Caco-2 (cell line): ENCODE measurements at regions not wholly inside any gene's neighbourhood (a gene's known extent, or its start where the extent isn't known, plus 50 kb on each side); places are given as distances from the start of the nearest gene placed in this dataset.

ENCODE experiments used
- BruUV-seq: library from RNA; stranded (reverse); fragments of 400-500 nt; replicated peaks from 2 replicates; lab custom pipeline; 2021; lab: Mats Ljungman, UMichigan
- CTCF ChIA-PET: fragments of 300-600 bp; sonication (Branson Sonifier 250); formaldehyde crosslinking; loops from one replicate; lab custom pipeline; 2022; ENCODE audit warnings: antibody characterized with exemption; lab: Charles Lee
- POLR2A ChIA-PET: fragments of 300-600 bp; sonication (Branson Sonifier 250); formaldehyde crosslinking; loops from one replicate; lab custom pipeline; 2022; ENCODE audit warnings: antibody characterized with exemption; lab: Charles Lee
- DNase-seq, 2 experiments: peaks; one replicate each; pipeline versions ENCODE4 v3.0.0 to v3.0.0-alpha.2; 2020 to 2022
- H3K27me3 ChIP-seq: replicated peaks from 2 replicates; pipeline ENCODE4 v1.6.0; 2011; ENCODE audit warnings: low read length; ENCODE audit not compliant: control insufficient read depth, insufficient read depth
- H3K36me3 ChIP-seq: 2 replicates; pipeline ENCODE4 v1.5.1; 2011; ENCODE audit warnings: low read length; ENCODE audit not compliant: control insufficient read depth, insufficient read depth
- H3K4me1 ChIP-seq: fragments of 250-450 bp; sonication (Bioruptor Pico); 2 replicates; pipeline ENCODE4 v1.5.1; 2020; ENCODE audit warnings: mild to moderate bottlenecking
- H3K4me3 ChIP-seq: 2 replicates; pipeline ENCODE4 v1.5.1; 2011; ENCODE audit warnings: low read depth, mild to moderate bottlenecking, control low read depth, low read length
- H3K9me3 ChIP-seq: fragments of 250-450 bp; sonication (Bioruptor Pico); 2 replicates; pipeline ENCODE4 v1.5.1; 2020; ENCODE audit warnings: mild to moderate bottlenecking, moderate library complexity
- H3K27ac Mint-ChIP-seq: one replicate; pipeline ENCODE4 v1.8.0; 2022; ENCODE audit warnings: mixed read lengths; ENCODE audit not compliant: unreplicated experiment
- H3K27me3 Mint-ChIP-seq: one replicate; pipeline ENCODE4 v1.8.0; 2022; ENCODE audit warnings: mixed read lengths; ENCODE audit not compliant: insufficient read depth, unreplicated experiment
- H3K36me3 Mint-ChIP-seq: one replicate; pipeline ENCODE4 v1.8.0; 2022; ENCODE audit warnings: mild to moderate bottlenecking, mixed read lengths; ENCODE audit not compliant: insufficient read depth, unreplicated experiment
- H3K4me1 Mint-ChIP-seq: one replicate; pipeline ENCODE4 v1.8.0; 2022; ENCODE audit warnings: low read depth, mixed read lengths; ENCODE audit not compliant: unreplicated experiment
- H3K4me3 Mint-ChIP-seq: one replicate; pipeline ENCODE4 v1.8.0; 2022; ENCODE audit warnings: mild to moderate bottlenecking, moderate library complexity, mixed read lengths; ENCODE audit not compliant: unreplicated experiment
- H3K9me3 Mint-ChIP-seq: one replicate; pipeline ENCODE4 v1.8.0; 2022; ENCODE audit warnings: mixed read lengths; ENCODE audit not compliant: unreplicated experiment
- CTCF ChIP-seq, 2 experiments: fragments of 200-600 bp in 1 of 2; IDR thresholded peaks; 1 replicate in 1 of 2; 2 replicates in 1 of 2; pipeline versions ENCODE4 v1.5.1 to v1.8.0; 2011 to 2022; ENCODE audit warnings: antibody characterized with exemption in 1 of 2, control low read depth in 1 of 2, inconsistent platforms in 1 of 2, low read depth in 1 of 2, low read length in 1 of 2, mild to moderate bottlenecking in 1 of 2, moderate library complexity in 1 of 2; ENCODE audit not compliant: insufficient read depth in 1 of 2, severe bottlenecking in 1 of 2, unreplicated experiment in 1 of 2
- intact Hi-C: fragments of 100-400 bp; cut with micrococcal nuclease; formaldehyde crosslinking; loops from one replicate; pipeline ENCODE4 v1.10.0; 2022; ENCODE audit not compliant: unreplicated experiment

GRCh38 chr5:68766952-68767464 is 326.8 kb upstream of the SLC30A5 start:
- TF ChIP-seq CTCF (IDR thresholded peaks at IDR 0.05; ENCODE audit: insufficient read depth in 1 of 2, low read depth in 1 of 2, low read length in 1 of 2, severe bottlenecking in 1 of 2, unreplicated experiment in 1 of 2), result no peak
- POLR2A ChIA-PET, result no interaction called here
- Mint-ChIP-seq H3K9me3 (no peaks in the 10 kb centered on the region), H3K4me3 (no peak overlapping the region), H3K4me1 (no peaks in the 10 kb centered on the region), H3K36me3 (no peaks in the 10 kb centered on the region), H3K27ac (no peak overlapping the region), H3K27me3 (peaks cover 9% of the 10 kb centered on the region)
- DNase-seq, result no peak
- intact Hi-C loops, result no loop called here
- Histone ChIP-seq H3K9me3 (no peaks in the 10 kb centered on the region; the same call in 1 of the 2 replicates), H3K27me3 (no peaks in the 10 kb centered on the region), H3K36me3 (no peaks in the 10 kb centered on the region), H3K4me3 (no peak overlapping the region), H3K4me1 (no peaks in the 10 kb centered on the region)
- CTCF ChIA-PET, result no interaction called here
- BruUV-seq, result no TSS peak

- H3K9me3 ChIP-seq, result no peaks in the 10 kb centered on the region
- Mint-ChIP-seq H3K9me3 (no peaks in the 10 kb centered on the region), H3K4me3 (no peak overlapping the region), H3K27ac (no peak overlapping the region), H3K36me3 (no peaks in the 10 kb centered on the region), H3K27me3 (peaks cover 9% of the 10 kb centered on the region), H3K4me1 (no peaks in the 10 kb centered on the region)
- CTCF ChIA-PET, result no interaction called here
- H3K36me3 ChIP-seq, result no peaks in the 10 kb centered on the region
- intact Hi-C loops, result no loop called here
- no TSS peak for BruUV-seq
- TF ChIP-seq CTCF (IDR thresholded peaks at IDR 0.05; ENCODE audit: insufficient read depth in 1 of 2, low read depth in 1 of 2, low read length in 1 of 2, severe bottlenecking in 1 of 2, unreplicated experiment in 1 of 2), result no peak
- POLR2A ChIA-PET, result no interaction called here
- no peaks in the 10 kb centered on the region for H3K27me3 ChIP-seq
- no peaks in the 10 kb centered on the region for H3K4me1 ChIP-seq
- no peak for DNase-seq
- no peak overlapping the region for H3K4me3 ChIP-seq
These were observed 323.3 kb upstream of the SLC30A5 start for GRCh38 chr5:68770551-68770950.

GRCh38 chr5:68771221-68771620 is 322.6 kb upstream of the SLC30A5 start:
- Histone ChIP-seq H3K4me3 (no peak overlapping the region), H3K4me1 (no peaks in the 10 kb centered on the region), H3K9me3 (no peaks in the 10 kb centered on the region), H3K27me3 (no peaks in the 10 kb centered on the region), H3K36me3 (no peaks in the 10 kb centered on the region)
- H3K4me1 Mint-ChIP-seq, result no peaks in the 10 kb centered on the region
- H3K9me3 Mint-ChIP-seq, result no peaks in the 10 kb centered on the region
- H3K27ac Mint-ChIP-seq, result no peak overlapping the region
- CTCF ChIA-PET, result no interaction called here
- no peak for DNase-seq
- no TSS peak for BruUV-seq
- no peak overlapping the region for H3K4me3 Mint-ChIP-seq
- H3K36me3 Mint-ChIP-seq, result no peaks in the 10 kb centered on the region
- intact Hi-C loops, result no loop called here
- H3K27me3 Mint-ChIP-seq, result peaks cover 6% of the 10 kb centered on the region
- POLR2A ChIA-PET, result no interaction called here
- no peak for TF ChIP-seq CTCF (IDR thresholded peaks at IDR 0.05; ENCODE audit: insufficient read depth in 1 of 2, low read depth in 1 of 2, low read length in 1 of 2, severe bottlenecking in 1 of 2, unreplicated experiment in 1 of 2)
